GM23338 (cell line): ENCODE measurements at regions not wholly inside any gene's neighbourhood (a gene's known extent, or its start where the extent isn't known, plus 50 kb on each side); places are given as distances from the start of the nearest gene placed in this dataset.

ENCODE experiments used
- ATAC-seq: fragments of 200-7000 bp; cut with Tn5 transposase; 3 replicates; pipeline ENCODE4 v1.9.1; 2020
- DNase-seq: peaks from one replicate; pipeline ENCODE4 v3.0.0-alpha.2; 2015; ENCODE audit warnings: low spot score
- H2AFZ ChIP-seq: fragments of 200-600 bp; sonication (generic); 2 replicates; pipeline ENCODE4 v1.8.0; 2016; ENCODE audit warnings: antibody characterized with exemption, mild to moderate bottlenecking, moderate library complexity
- H3F3A ChIP-seq: fragments of 200-600 bp; sonication (generic); replicated peaks from 2 replicates; pipeline ENCODE4 v1.8.0; 2017; ENCODE audit warnings: antibody characterized with exemption, mixed run types, low read depth
- H3K27ac ChIP-seq: fragments of 200-600 bp; sonication (generic); 2 replicates; pipeline ENCODE4 v1.6.1; 2016; ENCODE audit warnings: low read depth
- H3K27me3 ChIP-seq: fragments of 200-600 bp; sonication (generic); 2 replicates; pipeline ENCODE4 v1.8.0; 2016; ENCODE audit warnings: mild to moderate bottlenecking, mixed run types, moderate library complexity; ENCODE audit not compliant: insufficient read depth
- H3K36me3 ChIP-seq: fragments of 200-600 bp; sonication (generic); 2 replicates; pipeline ENCODE4 v1.8.0; 2016; ENCODE audit warnings: mild to moderate bottlenecking; ENCODE audit not compliant: insufficient read depth
- H3K4me1 ChIP-seq: fragments of 200-600 bp; sonication (generic); 2 replicates; pipeline ENCODE4 v1.8.0; 2016; ENCODE audit warnings: mild to moderate bottlenecking, moderate library complexity; ENCODE audit not compliant: insufficient read depth
- H3K4me2 ChIP-seq: fragments of 200-600 bp; sonication (generic); 2 replicates; pipeline ENCODE4 v1.7.1; 2017; ENCODE audit warnings: mixed run types
- H3K4me3 ChIP-seq: fragments of 200-600 bp; sonication (generic); 2 replicates; pipeline ENCODE4 v1.6.1; 2016; ENCODE audit warnings: mixed run types
- H3K79me2 ChIP-seq: fragments of 200-600 bp; sonication (generic); replicated peaks from 2 replicates; pipeline ENCODE4 v1.8.0; 2017; ENCODE audit warnings: mild to moderate bottlenecking; ENCODE audit not compliant: insufficient read depth
- H3K9me2 ChIP-seq: fragments of 200-600 bp; sonication (generic); 2 replicates; pipeline ENCODE4 v1.8.0; 2017; ENCODE audit not compliant: insufficient read depth
- H4K20me1 ChIP-seq: fragments of 200-600 bp; sonication (generic); replicated peaks from 2 replicates; pipeline ENCODE4 v1.8.0; 2017; ENCODE audit warnings: mild to moderate bottlenecking; ENCODE audit not compliant: insufficient read depth
- H3K27ac Mint-ChIP-seq: 2 replicates; pipeline ENCODE4 v1.8.0; 2020; ENCODE audit warnings: inconsistent platforms, mild to moderate bottlenecking, moderate library complexity, mixed read lengths
- H3K27me3 Mint-ChIP-seq: 3 replicates; pipeline ENCODE4 v1.8.0; 2022; ENCODE audit warnings: low read depth, mild to moderate bottlenecking, moderate library complexity, mixed read lengths, inconsistent platforms; ENCODE audit not compliant: insufficient read depth, poor library complexity
- H3K36me3 Mint-ChIP-seq: 3 replicates; pipeline ENCODE4 v1.8.0; 2021; ENCODE audit warnings: low read depth, mild to moderate bottlenecking, inconsistent platforms, moderate library complexity, mixed read lengths
- H3K4me1 Mint-ChIP-seq: 3 replicates; pipeline ENCODE4 v1.8.0; 2020; ENCODE audit warnings: mild to moderate bottlenecking, inconsistent platforms, mixed read lengths
- H3K4me3 Mint-ChIP-seq: 3 replicates; pipeline ENCODE4 v1.8.0; 2021; ENCODE audit warnings: moderate library complexity, mild to moderate bottlenecking, inconsistent platforms, mixed read lengths
- H3K9me3 Mint-ChIP-seq: 3 replicates; pipeline ENCODE4 v1.8.0; 2020; ENCODE audit warnings: moderate library complexity, mild to moderate bottlenecking, inconsistent platforms, mixed read lengths
- EZH2phosphoT487 ChIP-seq: fragments of 200-600 bp; sonication (generic); IDR thresholded peaks from one replicate; pipeline ENCODE4 v1.8.1; 2018; ENCODE audit warnings: antibody characterized with exemption; ENCODE audit not compliant: unreplicated experiment
- JUNB ChIP-seq: IDR thresholded peaks from one replicate; pipeline ENCODE4 v1.6.1; 2016; ENCODE audit warnings: antibody characterized with exemption; ENCODE audit not compliant: unreplicated experiment
- NANOG ChIP-seq: IDR thresholded peaks from 2 replicates; pipeline ENCODE4 v1.6.1; 2016; ENCODE audit warnings: antibody characterized with exemption, borderline replicate concordance
- POLR2AphosphoS5 ChIP-seq: IDR thresholded peaks from 2 replicates; pipeline ENCODE4 v1.6.1; 2016; ENCODE audit warnings: antibody characterized with exemption, low read depth
- REST ChIP-seq: IDR thresholded peaks from one replicate; pipeline ENCODE4 v1.6.1; 2018; ENCODE audit warnings: antibody characterized with exemption; ENCODE audit not compliant: unreplicated experiment
- STAT1 ChIP-seq: IDR thresholded peaks from one replicate; pipeline ENCODE4 v1.6.1; 2016; ENCODE audit warnings: antibody characterized with exemption; ENCODE audit not compliant: unreplicated experiment
- ZNF114 ChIP-seq: fragments of 250-450 bp; sonication (Bioruptor Pico); IDR thresholded peaks from 2 replicates; pipeline ENCODE4 v1.5.0; 2020; ENCODE audit warnings: mild to moderate bottlenecking, moderate library complexity
- ZNF331 ChIP-seq: fragments of 250-450 bp; sonication (Bioruptor Pico); IDR thresholded peaks from 2 replicates; pipeline ENCODE4 v1.5.0; 2020; ENCODE audit warnings: low read depth, mild to moderate bottlenecking, moderate library complexity
- TF ChIP-seq, protein P1 (sequence below), 2 experiments: fragments of 200-600 bp in 1 of 2; sonication (generic) in 1 of 2; conservative IDR thresholded peaks; 2 replicates each; pipeline versions ENCODE4 v1.5.1 to v1.6.1; 2016 to 2017; ENCODE audit warnings: antibody characterized with exemption in 2 of 2, low read depth in 2 of 2, mild to moderate bottlenecking in 2 of 2, moderate library complexity in 1 of 2
- TF ChIP-seq, protein P2 (sequence below): fragments of 250-450 bp; sonication (Bioruptor Pico); IDR thresholded peaks from 2 replicates; pipeline ENCODE4 v1.5.0; 2020; ENCODE audit warnings: mild to moderate bottlenecking, moderate library complexity

- H3K36me3 Mint-ChIP-seq = peaks cover 7% of the 10 kb centered on the region
- H3F3A ChIP-seq = no peaks in the 10 kb centered on the region
- no peaks in the 10 kb centered on the region for H3K4me1 ChIP-seq
- no peaks in the 10 kb centered on the region for H3K36me3 ChIP-seq
- peaks cover 8% of the 10 kb centered on the region; the same call in 1 of the 2 replicates for H3K9me2 ChIP-seq
- DNase-seq (no peak), ATAC-seq (no peak)
- H3K4me3 ChIP-seq = no peak overlapping the region
- H3K9me3 Mint-ChIP-seq = peaks cover 10% of the 10 kb centered on the region
- no peaks in the 10 kb centered on the region for H4K20me1 ChIP-seq
- no peak for TF ChIP-seq NANOG
- TF ChIP-seq, protein P1, sequence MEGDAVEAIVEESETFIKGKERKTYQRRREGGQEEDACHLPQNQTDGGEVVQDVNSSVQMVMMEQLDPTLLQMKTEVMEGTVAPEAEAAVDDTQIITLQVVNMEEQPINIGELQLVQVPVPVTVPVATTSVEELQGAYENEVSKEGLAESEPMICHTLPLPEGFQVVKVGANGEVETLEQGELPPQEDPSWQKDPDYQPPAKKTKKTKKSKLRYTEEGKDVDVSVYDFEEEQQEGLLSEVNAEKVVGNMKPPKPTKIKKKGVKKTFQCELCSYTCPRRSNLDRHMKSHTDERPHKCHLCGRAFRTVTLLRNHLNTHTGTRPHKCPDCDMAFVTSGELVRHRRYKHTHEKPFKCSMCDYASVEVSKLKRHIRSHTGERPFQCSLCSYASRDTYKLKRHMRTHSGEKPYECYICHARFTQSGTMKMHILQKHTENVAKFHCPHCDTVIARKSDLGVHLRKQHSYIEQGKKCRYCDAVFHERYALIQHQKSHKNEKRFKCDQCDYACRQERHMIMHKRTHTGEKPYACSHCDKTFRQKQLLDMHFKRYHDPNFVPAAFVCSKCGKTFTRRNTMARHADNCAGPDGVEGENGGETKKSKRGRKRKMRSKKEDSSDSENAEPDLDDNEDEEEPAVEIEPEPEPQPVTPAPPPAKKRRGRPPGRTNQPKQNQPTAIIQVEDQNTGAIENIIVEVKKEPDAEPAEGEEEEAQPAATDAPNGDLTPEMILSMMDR (conservative IDR thresholded peaks at IDR 0.05; ENCODE audit: low read depth in 2 of 2) = no peak
- TF ChIP-seq ZNF114 (CRISPR knock-in tag) = no peak
- TF ChIP-seq POLR2AphosphoS5 = no peak
- TF ChIP-seq ZNF331 (CRISPR knock-in tag) = no peak
- no peaks in the 10 kb centered on the region for H3K79me2 ChIP-seq
- H2AFZ ChIP-seq = no peak overlapping the region
- no peak overlapping the region for H3K27ac ChIP-seq
- peaks cover 5% of the 10 kb centered on the region for H3K27me3 Mint-ChIP-seq
- no peak overlapping the region for H3K4me2 ChIP-seq
- no peak overlapping the region for H3K27ac Mint-ChIP-seq
- H3K4me1 Mint-ChIP-seq = no peaks in the 10 kb centered on the region
- H3K4me3 Mint-ChIP-seq = no peak overlapping the region
- no peaks in the 10 kb centered on the region for H3K27me3 ChIP-seq
Observed at GRCh38 chr6:140620496-140620895, 1246.0 kb upstream of the CITED2 start.

DNA sequence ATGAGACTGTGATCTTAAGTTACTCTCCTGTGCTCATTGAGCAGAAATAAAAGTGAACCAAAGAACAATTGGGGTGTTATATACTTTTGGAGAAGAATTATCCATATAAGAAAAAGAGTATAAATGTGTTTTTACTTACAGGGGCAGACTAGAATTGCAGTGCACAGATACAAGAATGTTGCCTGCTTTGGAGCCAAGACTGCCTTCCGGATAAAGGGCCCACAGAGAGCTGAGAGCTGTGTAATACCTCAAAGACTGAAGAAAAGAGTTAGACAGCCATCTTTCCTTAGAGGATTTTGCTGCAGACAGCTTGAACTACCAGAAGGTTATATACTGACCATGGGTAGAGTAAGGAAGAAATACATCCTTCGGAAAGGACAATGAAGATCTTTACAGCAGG is 1235.5 kb upstream of the CITED2 start:
- H4K20me1 ChIP-seq = no peaks in the 10 kb centered on the region
- H3F3A ChIP-seq = no peaks in the 10 kb centered on the region
- Mint-ChIP-seq H3K4me3 (no peak overlapping the region), H3K9me3 (no peaks in the 10 kb centered on the region; the same call in 2 of the 3 replicates), H3K27me3 (no peaks in the 10 kb centered on the region), H3K4me1 (no peaks in the 10 kb centered on the region), H3K36me3 (no peaks in the 10 kb centered on the region), H3K27ac (no peak overlapping the region)
- H3K27ac ChIP-seq = no peak overlapping the region
- no peak overlapping the region for H3K4me2 ChIP-seq
- no peaks in the 10 kb centered on the region for H3K79me2 ChIP-seq
- H3K4me1 ChIP-seq = no peaks in the 10 kb centered on the region
- H2AFZ ChIP-seq = peak overlapping the region; percentile 26
- H3K4me3 ChIP-seq = no peak overlapping the region
- no peaks in the 10 kb centered on the region for H3K9me2 ChIP-seq
- no peak for ATAC-seq
- H3K27me3 ChIP-seq = no peaks in the 10 kb centered on the region
- peak; percentile 3 for DNase-seq
- H3K36me3 ChIP-seq = no peaks in the 10 kb centered on the region
- TF ChIP-seq, protein P2, sequence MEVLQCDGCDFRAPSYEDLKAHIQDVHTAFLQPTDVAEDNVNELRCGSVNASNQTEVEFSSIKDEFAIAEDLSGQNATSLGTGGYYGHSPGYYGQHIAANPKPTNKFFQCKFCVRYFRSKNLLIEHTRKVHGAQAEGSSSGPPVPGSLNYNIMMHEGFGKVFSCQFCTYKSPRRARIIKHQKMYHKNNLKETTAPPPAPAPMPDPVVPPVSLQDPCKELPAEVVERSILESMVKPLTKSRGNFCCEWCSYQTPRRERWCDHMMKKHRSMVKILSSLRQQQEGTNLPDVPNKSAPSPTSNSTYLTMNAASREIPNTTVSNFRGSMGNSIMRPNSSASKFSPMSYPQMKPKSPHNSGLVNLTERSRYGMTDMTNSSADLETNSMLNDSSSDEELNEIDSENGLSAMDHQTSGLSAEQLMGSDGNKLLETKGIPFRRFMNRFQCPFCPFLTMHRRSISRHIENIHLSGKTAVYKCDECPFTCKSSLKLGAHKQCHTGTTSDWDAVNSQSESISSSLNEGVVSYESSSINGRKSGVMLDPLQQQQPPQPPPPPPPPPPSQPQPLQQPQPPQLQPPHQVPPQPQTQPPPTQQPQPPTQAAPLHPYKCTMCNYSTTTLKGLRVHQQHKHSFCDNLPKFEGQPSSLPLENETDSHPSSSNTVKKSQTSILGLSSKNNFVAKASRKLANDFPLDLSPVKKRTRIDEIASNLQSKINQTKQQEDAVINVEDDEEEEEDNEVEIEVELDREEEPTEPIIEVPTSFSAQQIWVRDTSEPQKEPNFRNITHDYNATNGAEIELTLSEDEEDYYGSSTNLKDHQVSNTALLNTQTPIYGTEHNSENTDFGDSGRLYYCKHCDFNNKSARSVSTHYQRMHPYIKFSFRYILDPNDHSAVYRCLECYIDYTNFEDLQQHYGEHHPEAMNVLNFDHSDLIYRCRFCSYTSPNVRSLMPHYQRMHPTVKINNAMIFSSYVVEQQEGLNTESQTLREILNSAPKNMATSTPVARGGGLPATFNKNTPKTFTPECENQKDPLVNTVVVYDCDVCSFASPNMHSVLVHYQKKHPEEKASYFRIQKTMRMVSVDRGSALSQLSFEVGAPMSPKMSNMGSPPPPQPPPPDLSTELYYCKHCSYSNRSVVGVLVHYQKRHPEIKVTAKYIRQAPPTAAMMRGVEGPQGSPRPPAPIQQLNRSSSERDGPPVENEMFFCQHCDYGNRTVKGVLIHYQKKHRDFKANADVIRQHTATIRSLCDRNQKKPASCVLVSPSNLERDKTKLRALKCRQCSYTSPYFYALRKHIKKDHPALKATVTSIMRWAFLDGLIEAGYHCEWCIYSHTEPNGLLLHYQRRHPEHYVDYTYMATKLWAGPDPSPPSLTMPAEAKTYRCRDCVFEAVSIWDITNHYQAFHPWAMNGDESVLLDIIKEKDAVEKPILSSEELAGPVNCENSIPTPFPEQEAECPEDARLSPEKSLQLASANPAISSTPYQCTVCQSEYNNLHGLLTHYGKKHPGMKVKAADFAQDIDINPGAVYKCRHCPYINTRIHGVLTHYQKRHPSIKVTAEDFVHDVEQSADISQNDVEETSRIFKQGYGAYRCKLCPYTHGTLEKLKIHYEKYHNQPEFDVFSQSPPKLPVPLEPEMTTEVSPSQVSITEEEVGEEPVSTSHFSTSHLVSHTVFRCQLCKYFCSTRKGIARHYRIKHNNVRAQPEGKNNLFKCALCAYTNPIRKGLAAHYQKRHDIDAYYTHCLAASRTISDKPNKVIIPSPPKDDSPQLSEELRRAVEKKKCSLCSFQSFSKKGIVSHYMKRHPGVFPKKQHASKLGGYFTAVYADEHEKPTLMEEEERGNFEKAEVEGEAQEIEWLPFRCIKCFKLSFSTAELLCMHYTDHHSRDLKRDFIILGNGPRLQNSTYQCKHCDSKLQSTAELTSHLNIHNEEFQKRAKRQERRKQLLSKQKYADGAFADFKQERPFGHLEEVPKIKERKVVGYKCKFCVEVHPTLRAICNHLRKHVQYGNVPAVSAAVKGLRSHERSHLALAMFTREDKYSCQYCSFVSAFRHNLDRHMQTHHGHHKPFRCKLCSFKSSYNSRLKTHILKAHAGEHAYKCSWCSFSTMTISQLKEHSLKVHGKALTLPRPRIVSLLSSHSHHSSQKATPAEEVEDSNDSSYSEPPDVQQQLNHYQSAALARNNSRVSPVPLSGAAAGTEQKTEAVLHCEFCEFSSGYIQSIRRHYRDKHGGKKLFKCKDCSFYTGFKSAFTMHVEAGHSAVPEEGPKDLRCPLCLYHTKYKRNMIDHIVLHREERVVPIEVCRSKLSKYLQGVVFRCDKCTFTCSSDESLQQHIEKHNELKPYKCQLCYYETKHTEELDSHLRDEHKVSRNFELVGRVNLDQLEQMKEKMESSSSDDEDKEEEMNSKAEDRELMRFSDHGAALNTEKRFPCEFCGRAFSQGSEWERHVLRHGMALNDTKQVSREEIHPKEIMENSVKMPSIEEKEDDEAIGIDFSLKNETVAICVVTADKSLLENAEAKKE (CRISPR knock-in tag) = no peak
- TF ChIP-seq JUNB (no peak), ZNF331 (CRISPR knock-in tag) (no peak), STAT1 (no peak), POLR2AphosphoS5 (no peak), EZH2phosphoT487 (no peak), NANOG (no peak), REST (no peak), ZNF114 (CRISPR knock-in tag) (no peak)
